IMR-90 (cell line): ENCODE measurements at regions not wholly inside any gene's neighbourhood (a gene's known extent, or its start where the extent isn't known, plus 50 kb on each side); places are given as distances from the start of the nearest gene placed in this dataset.

ENCODE experiments used
- ATAC-seq: fragments of 200-7000 bp; cut with Tn5 transposase; 2 replicates; pipeline ENCODE4 v1.9.1; 2020; ENCODE audit warnings: low read depth, mild to moderate bottlenecking, moderate library complexity
- BruUV-seq: library from RNA; stranded (reverse); fragments of 400-500 nt; replicated peaks from 2 replicates; lab custom pipeline; 2021; lab: Mats Ljungman, UMichigan
- CTCF ChIA-PET: fragments of 300-600 bp; formaldehyde crosslinking; extraction: SDS; loops from one replicate; lab custom pipeline; 2021; ENCODE audit warnings: antibody characterized with exemption; lab: Yijun Ruan, JAX
- POLR2A ChIA-PET: fragments of 300-600 bp; sonication (Branson Sonifier 250); formaldehyde crosslinking; loops from one replicate; lab custom pipeline; 2022; ENCODE audit warnings: antibody characterized with exemption; ENCODE audit not compliant: unreplicated experiment; lab: Charles Lee
- DNase-seq: peaks from one replicate; pipeline ENCODE4 v3.0.0; 2013
- H2AFZ ChIP-seq: replicated peaks from 2 replicates; pipeline ENCODE3; 2013; ENCODE audit warnings: low read length, mild to moderate bottlenecking; ENCODE audit not compliant: poor library complexity
- H2AK5ac ChIP-seq: 2 replicates; pipeline ENCODE4 v1.6.1; 2013; ENCODE audit warnings: low read depth, low read length, inconsistent platforms
- H2AK9ac ChIP-seq: replicated peaks from 2 replicates; pipeline ENCODE3; 2013; ENCODE audit warnings: mild to moderate bottlenecking, low read depth, low read length, moderate library complexity; ENCODE audit not compliant: poor library complexity
- H2BK120ac ChIP-seq: 2 replicates; pipeline ENCODE4 v1.6.1; 2013; ENCODE audit warnings: low read depth, low read length, inconsistent platforms
- H2BK15ac ChIP-seq: 3 replicates; pipeline ENCODE4 v1.6.1; 2013; ENCODE audit warnings: low read depth, low read length, inconsistent platforms
- H2BK20ac ChIP-seq: 2 replicates; pipeline ENCODE4 v1.6.1; 2013; ENCODE audit warnings: low read depth, mild to moderate bottlenecking, inconsistent platforms, low read length, moderate library complexity
- H2BK5ac ChIP-seq: 2 replicates; pipeline ENCODE4 v1.6.1; 2013; ENCODE audit warnings: mild to moderate bottlenecking, low read depth, low read length, inconsistent platforms; ENCODE audit not compliant: poor library complexity, severe bottlenecking
- H3K14ac ChIP-seq: replicated peaks from 2 replicates; pipeline ENCODE4 v1.6.1; 2013; ENCODE audit warnings: low read depth, low read length, inconsistent platforms
- H3K18ac ChIP-seq: 2 replicates; pipeline ENCODE4 v1.6.1; 2013; ENCODE audit warnings: low read depth, low read length, control low read depth
- H3K23ac ChIP-seq: 2 replicates; pipeline ENCODE4 v1.6.1; 2013; ENCODE audit warnings: low read depth, low read length, inconsistent platforms
- H3K27ac ChIP-seq: 2 replicates; pipeline ENCODE4 v1.5.1; 2013; ENCODE audit warnings: mild to moderate bottlenecking, control low read depth, low read length; ENCODE audit not compliant: insufficient read depth
- H3K27me3 ChIP-seq: 2 replicates; pipeline ENCODE4 v1.6.1; 2013; ENCODE audit warnings: low read length; ENCODE audit not compliant: control insufficient read depth, insufficient read depth
- H3K36me3 ChIP-seq: 2 replicates; pipeline ENCODE4 v1.6.1; 2013; ENCODE audit warnings: low read length, mixed read lengths; ENCODE audit not compliant: control insufficient read depth, insufficient read depth
- H3K4ac ChIP-seq: 2 replicates; pipeline ENCODE4 v1.6.1; 2013; ENCODE audit warnings: low read depth, low read length, inconsistent platforms
- H3K4me1 ChIP-seq: 2 replicates; pipeline ENCODE4 v1.6.1; 2013; ENCODE audit warnings: low read length, mixed read lengths; ENCODE audit not compliant: control insufficient read depth, insufficient read depth
- H3K4me2 ChIP-seq: 2 replicates; pipeline ENCODE4 v1.6.1; 2013; ENCODE audit warnings: low read depth, mild to moderate bottlenecking, control low read depth, low read length, moderate library complexity
- H3K4me3 ChIP-seq: 2 replicates; pipeline ENCODE4 v1.5.1; 2013; ENCODE audit warnings: low read depth, mild to moderate bottlenecking, control low read depth, low read length, moderate library complexity; ENCODE audit not compliant: insufficient read depth
- H3K56ac ChIP-seq: 2 replicates; pipeline ENCODE4 v1.6.1; 2013; ENCODE audit warnings: low read length, inconsistent platforms; ENCODE audit not compliant: insufficient read depth; ENCODE audit errors: extremely low read depth
- H3K79me1 ChIP-seq, 2 experiments: 2 replicates each; pipeline ENCODE4 v1.6.1; 2013; ENCODE audit warnings: low read length in 2 of 2, inconsistent platforms in 1 of 2, low read depth in 1 of 2
- H3K9ac ChIP-seq: 2 replicates; pipeline ENCODE4 v1.6.1; 2013; ENCODE audit warnings: low read depth, low read length, control low read depth
- H3K9me1 ChIP-seq: 2 replicates; pipeline ENCODE4 v1.6.1; 2013; ENCODE audit warnings: low read length, inconsistent platforms; ENCODE audit not compliant: insufficient read depth
- H3K9me3 ChIP-seq: 2 replicates; pipeline ENCODE4 v1.6.1; 2013; ENCODE audit warnings: low read length; ENCODE audit not compliant: control insufficient read depth, insufficient read depth
- H4K20me1 ChIP-seq: 2 replicates; pipeline ENCODE4 v1.6.1; 2013; ENCODE audit warnings: low read length, inconsistent platforms; ENCODE audit not compliant: insufficient read depth
- H4K5ac ChIP-seq: 2 replicates; pipeline ENCODE4 v1.6.1; 2013; ENCODE audit warnings: mild to moderate bottlenecking, low read depth, low read length, control low read depth
- H4K8ac ChIP-seq, 2 experiments: 2 replicates each; pipeline ENCODE4 v1.6.1; 2013; ENCODE audit warnings: low read depth in 2 of 2, low read length in 2 of 2, control low read depth in 1 of 2, inconsistent platforms in 1 of 2
- H4K91ac ChIP-seq: 2 replicates; pipeline ENCODE4 v1.6.1; 2013; ENCODE audit warnings: low read depth, low read length, inconsistent platforms; ENCODE audit not compliant: insufficient read depth
- BHLHE40 ChIP-seq: fragments of 150-350 bp; IDR thresholded peaks from 2 replicates; pipeline ENCODE4 v1.6.1; 2016; ENCODE audit warnings: mild to moderate bottlenecking, low read depth, low read length
- CHD1 ChIP-seq: IDR thresholded peaks from 2 replicates; pipeline ENCODE4 v1.6.1; 2012; ENCODE audit warnings: low read depth, low read length, improper control_type of control experiment
- MAFK ChIP-seq: IDR thresholded peaks from 2 replicates; pipeline ENCODE4 v1.6.1; 2012; ENCODE audit warnings: low read depth, low read length, improper control_type of control experiment
- NFE2L2 ChIP-seq: fragments of 150-350 bp; IDR thresholded peaks from 2 replicates; pipeline ENCODE4 v1.6.1; 2016; ENCODE audit warnings: low read depth, mild to moderate bottlenecking, low read length
- POLR2A ChIP-seq: IDR thresholded peaks from 2 replicates; pipeline ENCODE4 v1.6.1; 2012; ENCODE audit warnings: mild to moderate bottlenecking, low read depth, low read length
- RAD21 ChIP-seq: IDR thresholded peaks from 2 replicates; pipeline ENCODE4 v1.6.1; 2012; ENCODE audit warnings: low read length, improper control_type of control experiment
- WGBS, 2 experiments: methylation state at CpG; one replicate each; pipeline versions ENCODE4 v1.1.5 to v1.1.7; 2013; ENCODE audit warnings: missing lambda C conversion rate in 2 of 2; ENCODE audit not compliant: insufficient read length in 1 of 2; ENCODE audit errors: extremely low coverage in 2 of 2; 5-methylcytosine and 5-hydroxymethylcytosine counted together
- dilution Hi-C: fragments of 300-500 bp; cut with HindIII; formaldehyde crosslinking; loops from one replicate; pipeline ENCODE4 v1.14.3; 2018; ENCODE audit warnings: low sequenced_read_pairs; ENCODE audit not compliant: unreplicated experiment
- in situ Hi-C: fragments of 300-500 bp; cut with MboI; formaldehyde crosslinking; loops from 3 replicates; pipeline ENCODE4 v1.14.3; 2019; ENCODE audit warnings: low sequenced_read_pairs, inconsistent platforms, mixed read lengths
- intact Hi-C: fragments of 100-400 bp; cut with micrococcal nuclease; formaldehyde crosslinking; loops from 2 replicates; pipeline ENCODE4 v1.10.0; 2022
- TF ChIP-seq, protein P1 (sequence below): fragments of 150-350 bp; IDR thresholded peaks from 2 replicates; pipeline ENCODE4 v1.6.1; 2016; ENCODE audit warnings: low read depth, mild to moderate bottlenecking, low read length, moderate library complexity, borderline replicate concordance

DNA sequence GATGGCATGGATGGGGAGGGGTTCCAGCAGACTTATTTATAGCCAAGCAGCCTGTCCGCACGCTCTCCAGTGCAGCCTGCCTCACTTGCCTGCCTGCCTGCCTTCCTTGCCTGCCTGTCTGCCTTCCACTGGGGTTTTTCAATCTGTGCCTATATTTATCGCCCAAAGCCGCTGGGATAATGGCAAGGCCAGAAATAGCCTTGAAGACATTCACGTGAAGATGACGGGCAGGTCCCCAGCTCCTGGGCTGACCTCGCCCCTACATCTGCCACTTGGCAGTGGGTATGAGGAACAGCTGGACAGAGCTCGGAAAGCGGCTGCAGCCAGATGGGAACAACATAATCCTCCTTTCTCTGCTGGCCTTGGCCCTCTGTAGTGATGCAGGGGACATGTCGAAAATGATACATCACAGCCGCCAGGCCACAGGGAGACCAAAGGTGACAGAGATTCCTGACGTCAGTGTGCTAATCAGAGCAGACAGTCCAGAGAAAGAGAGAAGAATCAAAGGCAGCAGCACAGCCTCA, 53.3 kb downstream of the PITPNM2 start:
- H3K4ac ChIP-seq = no peak overlapping the region
- H3K4me1 ChIP-seq = peaks cover 36% of the 10 kb centered on the region
- H3K56ac ChIP-seq = no peak overlapping the region
- ATAC-seq (no peak), DNase-seq (no peak)
- no peak overlapping the region for H2BK5ac ChIP-seq
- ChIA-PET CTCF (no interaction called here), POLR2A (no interaction called here)
- H2AK5ac ChIP-seq = peak overlapping the region; percentile 39; the same call in 1 of the 2 replicates
- no TSS peak for BruUV-seq
- no peak overlapping the region for H4K5ac ChIP-seq
- peak overlapping the region; percentile 41; the same call in 1 of the 3 replicates for H2BK15ac ChIP-seq
- H2AK9ac ChIP-seq = peak overlapping the region; percentile 65
- no peak overlapping the region for H3K9ac ChIP-seq
- H4K20me1 ChIP-seq = peaks cover 30% of the 10 kb centered on the region
- no peak overlapping the region for H2AFZ ChIP-seq
- TF ChIP-seq, protein P1, sequence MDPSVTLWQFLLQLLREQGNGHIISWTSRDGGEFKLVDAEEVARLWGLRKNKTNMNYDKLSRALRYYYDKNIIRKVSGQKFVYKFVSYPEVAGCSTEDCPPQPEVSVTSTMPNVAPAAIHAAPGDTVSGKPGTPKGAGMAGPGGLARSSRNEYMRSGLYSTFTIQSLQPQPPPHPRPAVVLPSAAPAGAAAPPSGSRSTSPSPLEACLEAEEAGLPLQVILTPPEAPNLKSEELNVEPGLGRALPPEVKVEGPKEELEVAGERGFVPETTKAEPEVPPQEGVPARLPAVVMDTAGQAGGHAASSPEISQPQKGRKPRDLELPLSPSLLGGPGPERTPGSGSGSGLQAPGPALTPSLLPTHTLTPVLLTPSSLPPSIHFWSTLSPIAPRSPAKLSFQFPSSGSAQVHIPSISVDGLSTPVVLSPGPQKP = no peak
- TF ChIP-seq CHD1 (no peak), NFE2L2 (no peak), POLR2A (no peak), MAFK (no peak), BHLHE40 (no peak), RAD21 (no peak)
- no peak overlapping the region for H2BK20ac ChIP-seq
- WGBS, 2 experiments = 81% methylated on average over 8 of the region's 12 CpGs; no CpG with 5 or more reads in 1 of the 2 experiments
- H3K18ac ChIP-seq = no peak overlapping the region
- dilution Hi-C loops (no loop called here), in situ Hi-C loops (no loop called here), intact Hi-C loops (no loop called here)
- no peak overlapping the region for H3K14ac ChIP-seq
- peaks cover 0 to 37% of the 10 kb centered on the region in 2 experiments; a peak in 2 of 4 replicates for H3K79me1 ChIP-seq
- H3K4me3 ChIP-seq = no peak overlapping the region
- H3K9me3 ChIP-seq = no peaks in the 10 kb centered on the region
- H3K23ac ChIP-seq = no peak overlapping the region
- peaks cover 31% of the 10 kb centered on the region for H3K9me1 ChIP-seq
- peaks cover 2% of the 10 kb centered on the region; the same call in 1 of the 2 replicates for H3K27me3 ChIP-seq
- H4K91ac ChIP-seq = no peak overlapping the region
- peaks cover 1% of the 10 kb centered on the region; the same call in 1 of the 2 replicates for H3K36me3 ChIP-seq
- H3K27ac ChIP-seq = no peak overlapping the region
- no peak overlapping the region for H2BK120ac ChIP-seq
- no peak overlapping the region for H4K8ac ChIP-seq
- H3K4me2 ChIP-seq = no peak overlapping the region
